ENCODE measurements at regions not wholly inside any gene's neighbourhood (a gene's known extent, or its start where the extent isn't known, plus 50 kb on each side); places are given as distances from the start of the nearest gene placed in this dataset.

GRCh38 chr5:114838937-114839336 lies 330.8 kb downstream of the TRIM36 start:
- TF ChIP-seq RAD21 (IDR thresholded peaks at IDR 0.05; ENCODE audit: low read depth): no peak
- no peak for TF ChIP-seq POLR2A (IDR thresholded peaks at IDR 0.05; ENCODE audit: borderline replicate concordance, extremely low read depth, insufficient read depth, insufficient read length)
- TF ChIP-seq SIN3A (IDR thresholded peaks at IDR 0.05; ENCODE audit: low read depth): no peak
- TF ChIP-seq CTCF (IDR thresholded peaks at IDR 0.05 in 2 of 3, conservative IDR thresholded peaks at IDR 0.05 in 1 of 3; ENCODE audit: borderline replicate concordance in 1 of 3, insufficient read depth in 1 of 3, low read depth in 2 of 3, low read length in 2 of 3): no peak
